Heart left ventricle (tissue), 16 donors: ENCODE measurements at regions not wholly inside any gene's neighbourhood (a gene's known extent, or its start where the extent isn't known, plus 50 kb on each side); places are given as distances from the start of the nearest gene placed in this dataset.
"Not testable (repeated sequence)": the region's sequence is repeated elsewhere in the genome, so short reads cannot be mapped to it uniquely, and the experiment has no call there.

Source experiments
- ATAC-seq, 4 donors: fragments of 200-7000 bp; cut with Tn5 transposase; one replicate each; pipeline ENCODE4 v1.9.1; 2020 to 2022; ENCODE audit warnings: moderate library complexity in 4 of 4, mild to moderate bottlenecking in 3 of 4, moderate number of reproducible peaks in 1 of 4
- DNase-seq, 5 donors: peaks; one replicate each; pipeline ENCODE4 v3.0.0-alpha.2; 2020
- H3K27ac ChIP-seq, 12 donors: fragments of 200-600 bp; sonication (generic) in 4 of 12; one replicate each; pipeline versions ENCODE4 v1.5.0 to v1.8.0; 2016 to 2022; ENCODE audit warnings: mild to moderate bottlenecking in 2 of 12
- H3K27me3 ChIP-seq, 9 donors: fragments of 200-600 bp; sonication (generic) in 2 of 9; one replicate each; pipeline versions ENCODE4 v1.5.1 to v1.8.0; 2016 to 2022; ENCODE audit warnings: mild to moderate bottlenecking in 3 of 9
- H3K36me3 ChIP-seq, 9 donors: fragments of 200-600 bp; sonication (generic) in 2 of 9; one replicate each; pipeline versions ENCODE4 v1.5.0 to v1.8.0; 2018 to 2022; ENCODE audit warnings: mild to moderate bottlenecking in 2 of 9
- H3K4me1 ChIP-seq, 12 donors: fragments of 200-600 bp; sonication (generic) in 4 of 12; one replicate each; pipeline versions ENCODE4 v1.5.0 to v1.8.0; 2016 to 2022; ENCODE audit warnings: mild to moderate bottlenecking in 3 of 12
- H3K4me3 ChIP-seq, 12 donors: fragments of 200-600 bp; sonication (generic) in 4 of 12; one replicate each; pipeline versions ENCODE4 v1.5.0 to v1.8.0; 2017 to 2022; ENCODE audit warnings: mild to moderate bottlenecking in 9 of 12, moderate library complexity in 4 of 12
- H3K9me3 ChIP-seq, 12 donors: fragments of 200-600 bp; sonication (generic) in 4 of 12; one replicate each; pipeline versions ENCODE4 v1.5.0 to v1.8.0; 2016 to 2022; ENCODE audit warnings: mild to moderate bottlenecking in 1 of 12
- CTCF ChIP-seq, 12 donors: fragments of 200-600 bp; sonication (generic) in 4 of 12; IDR thresholded peaks; one replicate each; pipeline versions ENCODE4 v1.5.0 to v1.8.0; 2018 to 2022; ENCODE audit warnings: antibody characterized with exemption in 12 of 12, mild to moderate bottlenecking in 5 of 12
- POLR2A ChIP-seq, 2 donors: fragments of 450-650 bp; IDR thresholded peaks; one replicate each; pipeline ENCODE4 v1.6.1; 2017; ENCODE audit warnings: antibody characterized with exemption in 2 of 2, mild to moderate bottlenecking in 2 of 2, moderate library complexity in 2 of 2
- WGBS, 4 donors: extraction: QIAGEN DNeasy Blood & Tissue Kit in 2 of 4; methylation state at CpG; one replicate each; pipeline versions ENCODE4 v1.1.5 to v1.1.7; 2013 to 2018; 5-methylcytosine and 5-hydroxymethylcytosine counted together
- intact Hi-C, 10 donors: fragments of 100-400 bp; cut with DNase I; formaldehyde crosslinking; loops; one replicate each; pipeline versions ENCODE4 v1.11.1 to v1.14.2; 2022
- donor health status: ischemic (EF 13 %, LVEDD 7.1; RV severe dilation, severe dysfunction).
- donor health status: healthy with polysubstance abuse.
- donor health status: DM: no; HTN: yes; CAD: no.
- donor health status: DM: no; HTN: no; CAD: no.
- donor health status: ischemic (EF 25% LVEDD 6.9; RV normal size, moderate dysfunction).
- donor health status: ischemic (EF 25% LVEDD 5.7; RV mildly dilated, moderate dysfunction).
- donor health status: healthy.
- donor health status: DM: yes; HTN: yes; CAD: no.
- donor health status: ischemic (EF 35%, LVEDD 5.7; RV mildly dilated, moderate dysfunction).
- donor health status: nonischemic (EF 11% LVEDD 7.7; RV severe dilation, severe dysfunction).
- donor health status: DM: yes; HTN: yes; CAD: no.
- donor health status: PGD.
- donor health status: ischemic (EF 29% LVEDD 5.4; RV normal size, mild dysfunction).
- donor health status: nonischemic (EF 23%, LVEDD 6.1; RV moderate dilation, normal function).

GRCh38 chr12:72207486-72208409 lies 64.4 kb upstream of the TRHDE start:
- Histone ChIP-seq H3K36me3 (no peaks in the 10 kb centered on the region), H3K27ac (no peak overlapping the region), H3K27me3 (no peaks in the 10 kb centered on the region), H3K4me1 (no peaks in the 10 kb centered on the region), H3K9me3 (no peaks in the 10 kb centered on the region), H3K4me3 (no peak overlapping the region)
- 79 to 83% (median 83%) methylated on average over 7 of the region's 7 CpGs for WGBS, 4 donors
- DNase-seq: no peak
- no peak for ATAC-seq
- TF ChIP-seq CTCF (IDR thresholded peaks at IDR 0.05) (no peak), POLR2A (IDR thresholded peaks at IDR 0.05) (no peak)
- intact Hi-C loops: no loop called here

GRCh38 chr12:72209086-72209485 lies 63.1 kb upstream of the TRHDE start:
- DNase-seq (no peak), ATAC-seq (no peak)
- no peak overlapping the region for H3K27ac ChIP-seq
- no peaks in the 10 kb centered on the region for H3K9me3 ChIP-seq
- TF ChIP-seq POLR2A (IDR thresholded peaks at IDR 0.05) (no peak), CTCF (IDR thresholded peaks at IDR 0.05) (no peak)
- H3K4me1 ChIP-seq: no peaks in the 10 kb centered on the region
- H3K27me3 ChIP-seq: no peaks in the 10 kb centered on the region
- WGBS, 4 donors: 68 to 84% (median 76%) methylated on average over 2 of the region's 2 CpGs
- intact Hi-C loops: no loop called here
- H3K36me3 ChIP-seq: no peaks in the 10 kb centered on the region
- H3K4me3 ChIP-seq: no peak overlapping the region

- TF ChIP-seq POLR2A (IDR thresholded peaks at IDR 0.05) (no peak), CTCF (IDR thresholded peaks at IDR 0.05) (no peak)
- no peaks in the 10 kb centered on the region for H3K9me3 ChIP-seq
- intact Hi-C loops: no loop called here
- no peaks in the 10 kb centered on the region for H3K4me1 ChIP-seq
- DNase-seq (no peak), ATAC-seq (no peak)
- WGBS, 4 donors: 50 to 61% (median 53%) methylated on average over 4 of the region's 4 CpGs
- H3K36me3 ChIP-seq: no peaks in the 10 kb centered on the region
- no peak overlapping the region for H3K4me3 ChIP-seq
- no peaks in the 10 kb centered on the region for H3K27me3 ChIP-seq
- no peak overlapping the region for H3K27ac ChIP-seq
These were observed 58.0 kb upstream of the TRHDE start for GRCh38 chr12:72214163-72214562.

GRCh38 chr12:72215287-72215686 lies 56.9 kb upstream of the TRHDE start:
- intact Hi-C loops, H3K27me3 ChIP-seq, H3K4me1 ChIP-seq, H3K36me3 ChIP-seq, DNase-seq, ATAC-seq, H3K4me3 ChIP-seq, H3K9me3 ChIP-seq, H3K27ac ChIP-seq: not testable (repeated sequence)
- WGBS, 4 donors: 72 to 96% (median 76%) methylated on average over 2 of the region's 3 CpGs

- ATAC-seq (no peak), DNase-seq (no peak)
- Histone ChIP-seq H3K36me3 (no peaks in the 10 kb centered on the region), H3K4me3 (no peak overlapping the region), H3K9me3 (no peaks in the 10 kb centered on the region), H3K27me3 (no peaks in the 10 kb centered on the region), H3K4me1 (no peaks in the 10 kb centered on the region), H3K27ac (no peak overlapping the region)
- intact Hi-C loops: no loop called here
- no peak for TF ChIP-seq CTCF (IDR thresholded peaks at IDR 0.05)
- no peak for TF ChIP-seq POLR2A (IDR thresholded peaks at IDR 0.05)
These were observed 52.2 kb upstream of the TRHDE start for GRCh38 chr12:72219937-72220336.
